ENCODE measurements at regions not wholly inside any gene's neighbourhood (a gene's known extent, or its start where the extent isn't known, plus 50 kb on each side); places are given as distances from the start of the nearest gene placed in this dataset.

- no peak for DNase-seq
- intact Hi-C loops (cut with DNase I), result no loop called here
Measured at GRCh38 chr5:109917154-109917546, 227.4 kb downstream of the MAN2A1 start.

GRCh38 chr5:109917966-109918365 lies 228.2 kb downstream of the MAN2A1 start:
- intact Hi-C loops (cut with DNase I), result no loop called here
- DNase-seq, result no peak

GRCh38 chr5:109920736-109921135 lies 231.0 kb downstream of the MAN2A1 start:
- no peak for DNase-seq
- intact Hi-C loops (cut with DNase I), result no loop called here

- intact Hi-C loops (cut with DNase I), result no loop called here
- no peak for DNase-seq
Measured at GRCh38 chr5:109921735-109922380, 232.1 kb downstream of the MAN2A1 start.

GRCh38 chr5:109922381-109922995 lies 232.8 kb downstream of the MAN2A1 start:
- intact Hi-C loops (cut with DNase I), result no loop called here
- DNase-seq, result no peak

GRCh38 chr5:109923205-109923604 lies 233.5 kb downstream of the MAN2A1 start:
- intact Hi-C loops (cut with DNase I), result no loop called here
- no peak for DNase-seq

GRCh38 chr5:109924237-109925107 lies 234.7 kb downstream of the MAN2A1 start:
- intact Hi-C loops (cut with DNase I), result no loop called here
- DNase-seq, result no peak

GRCh38 chr5:109927639-109928038 lies 237.9 kb downstream of the MAN2A1 start:
- intact Hi-C loops (cut with DNase I), result no loop called here
- DNase-seq, result no peak

- intact Hi-C loops (cut with DNase I), result no loop called here
- no peak for DNase-seq
Measured at GRCh38 chr5:109928046-109928445, 238.3 kb downstream of the MAN2A1 start.

- intact Hi-C loops (cut with DNase I), result no loop called here
- no peak for DNase-seq
Measured at GRCh38 chr5:109928811-109929210, 239.1 kb downstream of the MAN2A1 start.

GRCh38 chr5:109929376-109929775 lies 239.6 kb downstream of the MAN2A1 start:
- intact Hi-C loops (cut with DNase I), result no loop called here

GRCh38 chr5:109929911-109930310 lies 240.2 kb downstream of the MAN2A1 start:
- DNase-seq, result no peak
- intact Hi-C loops (cut with DNase I), result no loop called here

More at GRCh38 chr5:109929376-109929775, 239.6 kb downstream of the MAN2A1 start:
- DNase-seq, result no peak

- intact Hi-C loops (cut with DNase I), result no loop called here
- no peak for DNase-seq
Measured at GRCh38 chr5:109931049-109931780, 241.5 kb downstream of the MAN2A1 start.

GRCh38 chr5:109935833-109936490 lies 246.2 kb downstream of the MAN2A1 start:
- no peak for DNase-seq

GRCh38 chr5:109936996-109937395 lies 247.3 kb downstream of the MAN2A1 start:
- intact Hi-C loops (cut with DNase I), result no loop called here
- no peak for DNase-seq

More at GRCh38 chr5:109935833-109936490, 246.2 kb downstream of the MAN2A1 start:
- intact Hi-C loops (cut with DNase I), result no loop called here

GRCh38 chr5:109937951-109938350 lies 248.2 kb downstream of the MAN2A1 start:
- DNase-seq, result no peak
- intact Hi-C loops (cut with DNase I), result no loop called here

GRCh38 chr5:109938453-109938852 lies 248.7 kb downstream of the MAN2A1 start:
- no peak for DNase-seq
- intact Hi-C loops (cut with DNase I), result no loop called here

- intact Hi-C loops (cut with DNase I), result no loop called here
- no peak for DNase-seq
Measured at GRCh38 chr5:109939116-109939682, 249.5 kb downstream of the MAN2A1 start.

GRCh38 chr5:109942646-109943045 lies 252.9 kb downstream of the MAN2A1 start:
- DNase-seq, result no peak
- intact Hi-C loops (cut with DNase I), result no loop called here

GRCh38 chr5:109943701-109944235 lies 254.0 kb downstream of the MAN2A1 start:
- intact Hi-C loops (cut with DNase I), result no loop called here
- no peak for DNase-seq

Measured in posterior cingulate gyrus (tissue), 11 donors.